Fibroblast of lung (primary cell): ENCODE measurements at regions not wholly inside any gene's neighbourhood (a gene's known extent, or its start where the extent isn't known, plus 50 kb on each side); places are given as distances from the start of the nearest gene placed in this dataset.

ENCODE experiments used
- CTCF ChIP-seq, 2 donors: IDR thresholded peaks in 1 of 2; conservative IDR thresholded peaks in 1 of 2; 1 replicate in 1 of 2; 2 replicates in 1 of 2; pipeline ENCODE4 v1.5.1; 2011 to 2012; ENCODE audit warnings: low read length in 2 of 2, control low read depth in 1 of 2, inconsistent platforms in 1 of 2, low read depth in 1 of 2, mild to moderate bottlenecking in 1 of 2
- EZH2 ChIP-seq: IDR thresholded peaks from 2 replicates; pipeline ENCODE4 v1.5.1; 2012; ENCODE audit warnings: low read length, control low read depth, mild to moderate bottlenecking; ENCODE audit errors: missing control alignments

- no peak for TF ChIP-seq CTCF (conservative IDR thresholded peaks at IDR 0.05 in 1 of 2, IDR thresholded peaks at IDR 0.05 in 1 of 2; ENCODE audit: low read depth in 1 of 2, low read length in 2 of 2)
- no peak for TF ChIP-seq EZH2
These were observed 471.2 kb downstream of the MIAT start for GRCh38 chr22:27128461-27129085.
